Neural cell (in vitro differentiated cells): ENCODE measurements at regions not wholly inside any gene's neighbourhood (a gene's known extent, or its start where the extent isn't known, plus 50 kb on each side); places are given as distances from the start of the nearest gene placed in this dataset.

Experiments used
- H2AFZ ChIP-seq: fragments of 200-600, 300-800 bp; sonication (generic), shearing (Covaris generic); 2 replicates; pipeline ENCODE4 v1.6.0; 2014; ENCODE audit warnings: low read depth, mild to moderate bottlenecking, antibody characterized with exemption, low read length, moderate library complexity
- H3F3A ChIP-seq: fragments of 200-600 bp; shearing (Covaris generic); 2 replicates; pipeline ENCODE4 v1.6.1; 2016; ENCODE audit warnings: mild to moderate bottlenecking, moderate library complexity, mixed read lengths, antibody characterized with exemption, low read length; ENCODE audit not compliant: insufficient read depth, poor library complexity, severe bottlenecking
- H3K27ac ChIP-seq: fragments of 200-600, 300-800 bp; sonication (generic), shearing (Covaris generic); 2 replicates; pipeline ENCODE4 v1.5.1; 2014; ENCODE audit warnings: mild to moderate bottlenecking, low read length, moderate library complexity
- H3K27me3 ChIP-seq: fragments of 300-800, 200-600 bp; sonication (generic), shearing (Covaris generic); 2 replicates; pipeline ENCODE4 v1.6.0; 2014; ENCODE audit warnings: mild to moderate bottlenecking, low read depth, low read length, moderate library complexity; ENCODE audit not compliant: insufficient read depth
- H3K36me3 ChIP-seq: fragments of 300-800, 200-600 bp; sonication (generic), shearing (Covaris generic); 2 replicates; pipeline ENCODE4 v1.5.1; 2014; ENCODE audit warnings: mild to moderate bottlenecking, antibody characterized with exemption, low read length, moderate library complexity; ENCODE audit not compliant: insufficient read depth
- H3K4me2 ChIP-seq: fragments of 300-800, 200-600 bp; sonication (generic), shearing (Covaris generic); 2 replicates; pipeline ENCODE4 v1.6.0; 2014; ENCODE audit warnings: mild to moderate bottlenecking, low read length
- H3K4me3 ChIP-seq: fragments of 300-800, 200-600 bp; sonication (generic), shearing (Covaris generic); 2 replicates; pipeline ENCODE4 v1.5.1; 2014; ENCODE audit warnings: mild to moderate bottlenecking, low read length, moderate library complexity
- H3K79me2 ChIP-seq: fragments of 200-600 bp; shearing (Covaris generic); replicated peaks from 2 replicates; pipeline ENCODE4 v1.6.0; 2014; ENCODE audit warnings: mild to moderate bottlenecking, low read length, moderate library complexity; ENCODE audit not compliant: insufficient read depth
- H3K9ac ChIP-seq: fragments of 300-800, 200-600 bp; sonication (generic), shearing (Covaris generic); 2 replicates; pipeline ENCODE4 v1.6.1; 2016; ENCODE audit warnings: mild to moderate bottlenecking, low read length, mixed read lengths
- H3K9me2 ChIP-seq: fragments of 200-600 bp; shearing (Covaris generic); 2 replicates; pipeline ENCODE4 v1.6.1; 2016; ENCODE audit warnings: mild to moderate bottlenecking, low read length, mixed read lengths; ENCODE audit not compliant: insufficient read depth
- H3K9me3 ChIP-seq: fragments of 200-600, 300-800 bp; sonication (generic), shearing (Covaris generic); 2 replicates; pipeline ENCODE4 v1.6.1; 2016; ENCODE audit warnings: mild to moderate bottlenecking, mixed run types, low read length, moderate library complexity, mixed read lengths
- H4K20me1 ChIP-seq: fragments of 200-600 bp; shearing (Covaris generic); 2 replicates; pipeline ENCODE4 v1.6.1; 2016; ENCODE audit warnings: mild to moderate bottlenecking, mixed run types; ENCODE audit not compliant: insufficient read depth
- EP300 ChIP-seq: fragments of 450-650 bp; conservative IDR thresholded peaks from 2 replicates; pipeline ENCODE4 v1.6.1; 2014; ENCODE audit warnings: antibody characterized with exemption, mild to moderate bottlenecking, moderate library complexity; ENCODE audit not compliant: poor library complexity, severe bottlenecking
- EZH2 ChIP-seq: fragments of 200-600, 300-800 bp; shearing (Covaris generic), sonication (generic); IDR thresholded peaks from 2 replicates; pipeline ENCODE4 v1.6.1; 2014; ENCODE audit warnings: antibody characterized with exemption, low read length, borderline replicate concordance, mild to moderate bottlenecking; ENCODE audit not compliant: insufficient read depth, poor library complexity, severe bottlenecking
- MXI1 ChIP-seq: fragments of 450-650 bp; conservative IDR thresholded peaks from 2 replicates; pipeline ENCODE4 v1.6.1; 2014; ENCODE audit warnings: antibody characterized with exemption, mild to moderate bottlenecking; ENCODE audit not compliant: poor library complexity, severe bottlenecking
- POLR2AphosphoS5 ChIP-seq: IDR thresholded peaks from 2 replicates; pipeline ENCODE4 v1.6.1; 2012
- RAD21 ChIP-seq: fragments of 450-650 bp; conservative IDR thresholded peaks from 2 replicates; pipeline ENCODE4 v1.6.1; 2014; ENCODE audit warnings: antibody characterized with exemption, mild to moderate bottlenecking, moderate library complexity
- SMC3 ChIP-seq: fragments of 450-650 bp; conservative IDR thresholded peaks from 2 replicates; pipeline ENCODE4 v1.6.1; 2014; ENCODE audit warnings: antibody characterized with exemption, mild to moderate bottlenecking, moderate library complexity; ENCODE audit not compliant: poor library complexity
- TAF1 ChIP-seq: IDR thresholded peaks from 2 replicates; pipeline ENCODE4 v1.6.1; 2012; ENCODE audit warnings: low read depth
- TF ChIP-seq, protein P1 (sequence below): fragments of 450-650 bp; IDR thresholded peaks from 2 replicates; pipeline ENCODE4 v1.5.1; 2014; ENCODE audit warnings: antibody characterized with exemption, mild to moderate bottlenecking, moderate library complexity; ENCODE audit not compliant: poor library complexity, severe bottlenecking
- TF ChIP-seq, protein P2 (sequence below): IDR thresholded peaks from 2 replicates; pipeline ENCODE4 v1.6.1; 2012; ENCODE audit warnings: borderline replicate concordance

DNA sequence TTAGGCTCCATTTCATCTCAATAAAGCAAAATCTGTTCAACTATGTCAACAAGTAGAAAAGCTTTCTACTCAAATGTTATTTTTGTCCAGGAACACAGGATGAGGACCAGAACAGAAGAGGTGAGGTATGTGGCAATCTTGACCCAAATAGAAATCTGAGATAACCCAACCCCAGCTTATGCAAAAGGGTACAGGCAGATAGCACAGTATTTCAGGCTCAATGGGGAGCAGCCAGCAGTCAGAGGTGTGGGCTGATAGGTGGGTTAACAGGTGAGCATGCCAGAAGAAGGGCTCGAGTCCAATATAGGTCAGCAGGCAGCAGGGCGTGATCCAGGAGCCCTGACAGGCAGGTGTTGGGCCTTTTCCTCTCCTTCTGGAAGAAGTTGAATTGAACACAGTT, 281.2 kb upstream of the NR2F2 start:
- Histone ChIP-seq H3K9ac (no peak overlapping the region), H3K27ac (no peak overlapping the region), H4K20me1 (no peaks in the 10 kb centered on the region), H2AFZ (no peak overlapping the region), H3K27me3 (peaks cover 47% of the 10 kb centered on the region), H3K4me2 (no peak overlapping the region), H3K9me3 (no peaks in the 10 kb centered on the region), H3F3A (no peaks in the 10 kb centered on the region), H3K79me2 (no peaks in the 10 kb centered on the region), H3K4me3 (no peak overlapping the region), H3K9me2 (no peaks in the 10 kb centered on the region), H3K36me3 (no peaks in the 10 kb centered on the region)
- TF ChIP-seq SMC3 (no peak), MXI1 (no peak), EZH2 (no peak), RAD21 (no peak), EP300 (no peak), POLR2AphosphoS5 (no peak)

DNA sequence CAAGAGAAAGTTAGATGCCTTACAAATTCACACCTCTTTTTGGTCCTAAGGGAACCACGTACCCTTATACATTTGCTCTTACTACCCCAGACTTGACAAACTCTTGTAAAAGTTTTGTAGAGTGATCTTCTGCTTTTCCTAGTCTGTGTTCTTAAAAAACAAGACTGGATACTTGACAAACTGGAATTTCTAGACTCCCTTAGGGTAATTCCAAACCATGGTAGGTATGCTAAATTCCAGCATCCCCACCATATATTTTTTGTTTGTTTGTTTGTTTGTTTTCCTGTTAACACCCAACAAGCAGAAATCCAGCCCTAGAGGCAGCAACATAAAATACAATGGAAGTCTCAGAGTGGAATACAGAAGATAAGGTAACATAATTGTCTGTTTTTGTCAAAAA, 280.7 kb upstream of the NR2F2 start:
- no peak overlapping the region for H3K27ac ChIP-seq
- H3K9me2 ChIP-seq = no peaks in the 10 kb centered on the region
- H3K36me3 ChIP-seq = no peaks in the 10 kb centered on the region
- H3K9me3 ChIP-seq = no peaks in the 10 kb centered on the region
- no peak overlapping the region for H2AFZ ChIP-seq
- H3F3A ChIP-seq = no peaks in the 10 kb centered on the region
- no peak overlapping the region for H3K4me2 ChIP-seq
- TF ChIP-seq, protein P1, sequence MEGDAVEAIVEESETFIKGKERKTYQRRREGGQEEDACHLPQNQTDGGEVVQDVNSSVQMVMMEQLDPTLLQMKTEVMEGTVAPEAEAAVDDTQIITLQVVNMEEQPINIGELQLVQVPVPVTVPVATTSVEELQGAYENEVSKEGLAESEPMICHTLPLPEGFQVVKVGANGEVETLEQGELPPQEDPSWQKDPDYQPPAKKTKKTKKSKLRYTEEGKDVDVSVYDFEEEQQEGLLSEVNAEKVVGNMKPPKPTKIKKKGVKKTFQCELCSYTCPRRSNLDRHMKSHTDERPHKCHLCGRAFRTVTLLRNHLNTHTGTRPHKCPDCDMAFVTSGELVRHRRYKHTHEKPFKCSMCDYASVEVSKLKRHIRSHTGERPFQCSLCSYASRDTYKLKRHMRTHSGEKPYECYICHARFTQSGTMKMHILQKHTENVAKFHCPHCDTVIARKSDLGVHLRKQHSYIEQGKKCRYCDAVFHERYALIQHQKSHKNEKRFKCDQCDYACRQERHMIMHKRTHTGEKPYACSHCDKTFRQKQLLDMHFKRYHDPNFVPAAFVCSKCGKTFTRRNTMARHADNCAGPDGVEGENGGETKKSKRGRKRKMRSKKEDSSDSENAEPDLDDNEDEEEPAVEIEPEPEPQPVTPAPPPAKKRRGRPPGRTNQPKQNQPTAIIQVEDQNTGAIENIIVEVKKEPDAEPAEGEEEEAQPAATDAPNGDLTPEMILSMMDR = no peak
- TF ChIP-seq, protein P2, sequence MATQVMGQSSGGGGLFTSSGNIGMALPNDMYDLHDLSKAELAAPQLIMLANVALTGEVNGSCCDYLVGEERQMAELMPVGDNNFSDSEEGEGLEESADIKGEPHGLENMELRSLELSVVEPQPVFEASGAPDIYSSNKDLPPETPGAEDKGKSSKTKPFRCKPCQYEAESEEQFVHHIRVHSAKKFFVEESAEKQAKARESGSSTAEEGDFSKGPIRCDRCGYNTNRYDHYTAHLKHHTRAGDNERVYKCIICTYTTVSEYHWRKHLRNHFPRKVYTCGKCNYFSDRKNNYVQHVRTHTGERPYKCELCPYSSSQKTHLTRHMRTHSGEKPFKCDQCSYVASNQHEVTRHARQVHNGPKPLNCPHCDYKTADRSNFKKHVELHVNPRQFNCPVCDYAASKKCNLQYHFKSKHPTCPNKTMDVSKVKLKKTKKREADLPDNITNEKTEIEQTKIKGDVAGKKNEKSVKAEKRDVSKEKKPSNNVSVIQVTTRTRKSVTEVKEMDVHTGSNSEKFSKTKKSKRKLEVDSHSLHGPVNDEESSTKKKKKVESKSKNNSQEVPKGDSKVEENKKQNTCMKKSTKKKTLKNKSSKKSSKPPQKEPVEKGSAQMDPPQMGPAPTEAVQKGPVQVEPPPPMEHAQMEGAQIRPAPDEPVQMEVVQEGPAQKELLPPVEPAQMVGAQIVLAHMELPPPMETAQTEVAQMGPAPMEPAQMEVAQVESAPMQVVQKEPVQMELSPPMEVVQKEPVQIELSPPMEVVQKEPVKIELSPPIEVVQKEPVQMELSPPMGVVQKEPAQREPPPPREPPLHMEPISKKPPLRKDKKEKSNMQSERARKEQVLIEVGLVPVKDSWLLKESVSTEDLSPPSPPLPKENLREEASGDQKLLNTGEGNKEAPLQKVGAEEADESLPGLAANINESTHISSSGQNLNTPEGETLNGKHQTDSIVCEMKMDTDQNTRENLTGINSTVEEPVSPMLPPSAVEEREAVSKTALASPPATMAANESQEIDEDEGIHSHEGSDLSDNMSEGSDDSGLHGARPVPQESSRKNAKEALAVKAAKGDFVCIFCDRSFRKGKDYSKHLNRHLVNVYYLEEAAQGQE = no peak
- TF ChIP-seq RAD21 (no peak), EP300 (no peak)
- no peaks in the 10 kb centered on the region for H4K20me1 ChIP-seq
- H3K4me3 ChIP-seq = no peak overlapping the region
- H3K27me3 ChIP-seq = peaks cover 51% of the 10 kb centered on the region
- H3K9ac ChIP-seq = no peak overlapping the region
- H3K79me2 ChIP-seq = no peaks in the 10 kb centered on the region

DNA sequence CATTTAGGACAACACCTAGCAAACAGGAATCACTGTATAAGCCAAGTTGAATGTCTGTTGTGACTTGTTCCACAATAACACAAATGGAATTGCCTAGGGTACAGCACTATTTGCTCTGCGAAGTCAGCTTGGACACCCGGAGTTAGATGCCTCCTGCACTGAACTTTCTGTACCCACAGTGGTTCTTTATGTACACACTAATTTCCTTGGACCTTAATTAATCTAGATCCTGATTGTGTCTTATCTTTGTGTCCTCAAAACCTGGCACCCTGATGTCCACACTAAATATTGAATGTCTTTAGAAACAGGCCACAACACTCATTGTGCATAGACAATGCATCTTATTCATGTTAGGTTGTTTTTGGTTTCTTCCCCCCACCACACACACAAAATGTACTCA, 278.9 kb upstream of the NR2F2 start:
- H3K79me2 ChIP-seq = no peaks in the 10 kb centered on the region
- H3K9me2 ChIP-seq = no peaks in the 10 kb centered on the region
- H3K27ac ChIP-seq = no peak overlapping the region
- TF ChIP-seq, protein P2 = no peak
- TF ChIP-seq MXI1 = no peak
- no peak for TF ChIP-seq EP300
- no peak for TF ChIP-seq SMC3
- no peak for TF ChIP-seq TAF1
- no peak for TF ChIP-seq EZH2
- TF ChIP-seq POLR2AphosphoS5 = no peak
- no peak for TF ChIP-seq RAD21
- TF ChIP-seq, protein P1 = no peak
- H3K9me3 ChIP-seq = no peaks in the 10 kb centered on the region
- H3K4me3 ChIP-seq = no peak overlapping the region
- no peak overlapping the region for H3K9ac ChIP-seq
- no peaks in the 10 kb centered on the region for H3F3A ChIP-seq
- peaks cover 61% of the 10 kb centered on the region for H3K27me3 ChIP-seq
- no peak overlapping the region for H3K4me2 ChIP-seq
- H4K20me1 ChIP-seq = no peaks in the 10 kb centered on the region
- no peaks in the 10 kb centered on the region for H3K36me3 ChIP-seq
- H2AFZ ChIP-seq = no peak overlapping the region
